GM19240 (cell line): ENCODE measurements at regions not wholly inside any gene's neighbourhood (a gene's known extent, or its start where the extent isn't known, plus 50 kb on each side); places are given as distances from the start of the nearest gene placed in this dataset.

Experiments used
- DNase-seq: peaks from one replicate; pipeline ENCODE4 v3.0.0; 2011; ENCODE audit warnings: low spot score; ENCODE audit not compliant: insufficient read length

DNA sequence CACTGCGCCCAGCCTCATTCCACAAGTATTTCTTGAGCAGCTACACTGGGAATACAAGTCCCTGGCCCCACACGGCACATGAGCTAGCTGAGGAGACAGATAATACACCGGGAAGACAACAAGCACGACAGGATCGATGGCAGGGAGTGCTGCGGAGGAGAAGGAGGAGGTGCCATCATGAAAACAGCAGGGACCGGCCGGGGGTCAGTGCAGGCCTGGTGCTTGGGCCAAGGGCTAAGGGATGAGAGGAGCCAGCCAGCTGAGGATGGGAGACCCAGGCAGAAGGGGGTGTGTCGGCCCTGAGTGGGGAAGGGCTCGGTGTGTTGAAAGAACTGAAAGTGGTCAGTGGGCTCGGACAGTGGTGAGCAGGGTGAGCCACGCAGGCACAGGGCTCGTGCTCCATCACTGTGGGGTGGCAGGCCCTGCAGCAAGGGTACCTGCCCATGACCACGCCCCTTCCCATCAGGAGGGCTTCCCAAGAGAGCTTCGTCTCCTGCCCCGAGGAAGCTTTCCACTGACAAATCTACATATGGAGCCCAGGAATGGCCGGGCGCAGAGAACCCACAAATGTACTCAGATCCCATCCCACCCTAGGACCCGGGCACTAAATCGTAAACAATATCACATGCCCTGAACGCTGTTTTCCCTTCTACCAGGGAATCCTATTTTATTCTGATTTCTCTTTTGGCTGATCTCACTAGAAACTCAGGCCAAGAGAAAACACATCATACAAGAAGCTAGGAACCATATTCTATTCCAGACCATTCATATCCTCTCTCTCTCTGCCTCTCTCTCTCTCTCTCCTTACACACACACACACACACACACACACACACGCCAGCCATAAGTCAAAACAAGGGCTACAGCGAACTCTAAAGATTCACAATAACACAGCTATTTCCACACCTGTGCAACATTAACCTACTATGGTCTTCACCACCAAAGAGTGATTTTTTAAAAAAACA is 50.7 kb upstream of the TNRC6C start:
- DNase-seq: no peak

DNA sequence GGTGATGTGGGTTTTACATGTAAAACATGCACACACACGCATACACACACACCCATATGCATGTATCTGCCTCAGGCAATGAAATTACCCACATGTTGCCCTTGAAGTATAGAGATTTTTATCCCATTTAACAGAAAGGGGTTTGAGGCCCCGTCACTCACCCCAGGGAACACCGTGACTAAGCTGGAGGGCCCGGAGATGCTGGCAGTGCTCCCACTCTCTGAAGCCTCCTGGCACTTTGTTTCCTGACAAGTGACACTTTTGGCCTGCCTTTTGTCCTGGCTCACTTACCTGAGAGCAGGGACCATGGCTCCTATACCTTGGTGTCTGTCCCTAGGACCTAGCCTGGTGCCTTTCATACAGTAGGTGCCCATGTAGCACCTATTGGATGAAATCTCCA is 50.0 kb upstream of the TNRC6C start:
- no peak for DNase-seq
